ENCODE measurements at regions not wholly inside any gene's neighbourhood (a gene's known extent, or its start where the extent isn't known, plus 50 kb on each side); places are given as distances from the start of the nearest gene placed in this dataset.

DNA sequence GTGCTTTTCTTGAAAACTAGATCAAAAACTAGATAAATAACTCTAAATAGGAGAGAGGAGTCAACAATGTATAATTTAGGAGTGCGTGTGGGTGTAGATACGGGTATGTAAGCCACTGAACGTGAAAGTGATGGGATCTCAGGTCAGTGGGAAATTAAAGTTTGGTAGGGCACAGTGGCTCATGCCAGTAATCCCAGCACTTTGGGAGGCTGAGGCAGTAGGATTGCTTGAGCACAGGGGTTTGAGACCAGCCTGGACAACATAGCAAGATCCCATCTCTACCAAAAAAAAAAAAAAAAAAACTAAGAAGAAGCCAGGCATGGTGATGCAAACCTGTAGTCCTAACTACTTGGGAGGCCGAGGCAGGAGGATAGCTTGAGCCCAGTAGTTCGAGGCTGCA lies 247.1 kb downstream of the ANAPC1 start:
- no peak for DNase-seq (ENCODE audit: low read depth)
- no peak overlapping the region for H3K4me3 ChIP-seq (ENCODE audit: low read depth, low read length)

GRCh38 chr2:111638274-111638877 lies 245.6 kb downstream of the ANAPC1 start:
- no peak for TF ChIP-seq CTCF (IDR thresholded peaks at IDR 0.05; ENCODE audit: low read depth, low read length, missing control alignments)
- no peak for DNase-seq (ENCODE audit: low read depth)
- H3K4me3 ChIP-seq (ENCODE audit: low read depth, low read length), result no peak overlapping the region

More for the DNA sequence above, 247.1 kb downstream of the ANAPC1 start:
- TF ChIP-seq CTCF (IDR thresholded peaks at IDR 0.05; ENCODE audit: low read depth, low read length, missing control alignments), result no peak

- DNase-seq (ENCODE audit: low read depth), result no peak
- no peak overlapping the region for H3K4me3 ChIP-seq (ENCODE audit: low read depth, low read length)
- no peak for TF ChIP-seq CTCF (IDR thresholded peaks at IDR 0.05; ENCODE audit: low read depth, low read length, missing control alignments)
Measured at GRCh38 chr2:111640480-111640879, 243.5 kb downstream of the ANAPC1 start.

GRCh38 chr2:111642586-111643327 lies 241.2 kb downstream of the ANAPC1 start:
- no peak for DNase-seq (ENCODE audit: low read depth)
- no peak overlapping the region for H3K4me3 ChIP-seq (ENCODE audit: low read depth, low read length)
- no peak for TF ChIP-seq CTCF (IDR thresholded peaks at IDR 0.05; ENCODE audit: low read depth, low read length, missing control alignments)

DNA sequence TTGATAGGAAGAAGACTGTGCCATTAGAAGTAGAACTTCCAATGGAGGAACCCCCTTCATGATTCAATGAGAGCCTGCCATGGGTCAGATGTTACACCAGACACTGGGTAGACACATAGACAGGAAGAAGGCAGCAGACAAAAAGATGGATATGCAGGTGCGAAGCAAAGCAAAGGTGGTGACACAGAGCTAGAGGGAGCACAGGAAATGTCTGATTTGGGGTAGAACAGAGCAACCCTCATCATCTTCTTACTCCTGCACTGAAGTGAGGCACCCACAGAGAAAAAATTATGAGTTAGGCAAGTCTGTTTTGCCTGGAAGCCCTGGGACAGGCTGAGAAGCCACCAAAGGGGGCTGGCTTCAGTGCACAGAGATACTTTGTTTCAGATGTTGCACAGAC lies 240.2 kb downstream of the ANAPC1 start:
- no peak overlapping the region for H3K4me3 ChIP-seq (ENCODE audit: low read depth, low read length)
- TF ChIP-seq CTCF (IDR thresholded peaks at IDR 0.05; ENCODE audit: low read depth, low read length, missing control alignments), result no peak
- no peak for DNase-seq (ENCODE audit: low read depth)

GRCh38 chr2:111647359-111647758 lies 236.6 kb downstream of the ANAPC1 start:
- TF ChIP-seq CTCF (IDR thresholded peaks at IDR 0.05; ENCODE audit: low read depth, low read length, missing control alignments), result no peak
- no peak for DNase-seq (ENCODE audit: low read depth)
- H3K4me3 ChIP-seq (ENCODE audit: low read depth, low read length), result no peak overlapping the region

DNA sequence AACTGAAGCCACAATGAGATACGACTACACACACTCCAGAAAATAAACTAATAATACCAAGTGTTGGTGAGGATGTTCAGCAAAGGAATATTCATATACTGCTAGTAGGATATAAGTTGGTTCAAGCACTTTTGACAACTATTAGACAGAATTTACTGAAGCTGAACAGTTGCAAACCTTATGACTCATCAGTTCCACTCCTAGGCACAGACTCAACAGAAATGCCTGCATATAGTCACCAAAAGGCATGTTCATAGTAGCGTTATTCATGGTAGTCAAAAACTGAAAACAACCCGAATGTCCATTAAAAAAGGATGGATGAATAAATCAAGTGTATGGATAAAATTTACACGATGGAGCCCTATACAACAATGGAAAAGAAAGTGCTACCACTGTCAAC lies 232.0 kb downstream of the ANAPC1 start:
- no peak for TF ChIP-seq CTCF (IDR thresholded peaks at IDR 0.05; ENCODE audit: low read depth, low read length, missing control alignments)
- no peak for DNase-seq (ENCODE audit: low read depth)
- H3K4me3 ChIP-seq (ENCODE audit: low read depth, low read length), result no peak overlapping the region

All from GM12864 (cell line).